Activated CD4-positive, alpha-beta T cell treated with anti-CD3 and anti-CD28 coated beads, Interleukin-2, amount 50 U/mL, for 16 hours (primary cell): ENCODE measurements at regions not wholly inside any gene's neighbourhood (a gene's known extent, or its start where the extent isn't known, plus 50 kb on each side); places are given as distances from the start of the nearest gene placed in this dataset.
A peak's percentile ranks its signal among the peaks of the same experiment; 100 is the strongest.

Source experiments
- DNase-seq: peaks from one replicate; pipeline ENCODE4 v3.0.0-alpha.2; 2020

- no peak for DNase-seq
These were observed 198.7 kb downstream of the IRS2 start for GRCh38 chr13:109587689-109588088.

DNA sequence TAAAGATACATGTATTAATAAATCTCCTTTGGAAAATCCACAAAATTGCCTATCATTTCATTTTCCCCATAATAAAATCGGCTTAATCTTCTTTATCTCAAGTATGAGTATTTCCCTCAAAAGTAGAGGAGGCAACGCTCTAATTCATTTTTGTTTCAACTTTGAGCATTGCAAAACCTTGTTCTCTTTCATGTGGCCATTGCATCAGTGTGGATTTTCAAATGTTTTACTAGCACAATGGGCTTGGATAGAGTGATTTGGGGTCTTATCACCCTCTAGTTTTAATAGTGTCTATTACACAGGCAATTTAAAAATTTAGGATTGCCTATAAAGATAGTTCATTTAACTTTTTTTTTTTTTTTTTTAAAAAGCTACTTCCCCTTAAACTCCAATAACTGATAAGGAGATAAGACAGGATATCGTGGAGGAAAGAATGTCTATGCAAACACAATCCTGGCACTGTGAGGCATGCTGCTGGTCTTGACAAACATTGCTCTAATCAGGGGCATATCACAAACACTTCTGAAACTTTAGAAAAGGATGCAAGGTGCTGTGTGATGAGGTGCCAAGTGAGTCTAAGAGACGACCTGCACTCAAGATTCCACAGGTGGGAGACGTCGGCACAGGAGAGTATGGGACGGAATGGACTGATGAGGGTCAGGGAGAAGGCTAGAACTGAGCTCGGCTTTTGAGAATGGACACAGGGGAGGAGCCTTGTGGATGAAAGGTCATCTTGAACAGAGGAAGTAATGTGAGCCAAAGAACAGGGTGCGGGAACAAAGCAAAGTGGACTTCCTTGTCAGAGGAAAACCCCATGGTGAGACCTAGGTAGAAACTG lies 199.7 kb downstream of the IRS2 start:
- DNase-seq, result no peak

DNA sequence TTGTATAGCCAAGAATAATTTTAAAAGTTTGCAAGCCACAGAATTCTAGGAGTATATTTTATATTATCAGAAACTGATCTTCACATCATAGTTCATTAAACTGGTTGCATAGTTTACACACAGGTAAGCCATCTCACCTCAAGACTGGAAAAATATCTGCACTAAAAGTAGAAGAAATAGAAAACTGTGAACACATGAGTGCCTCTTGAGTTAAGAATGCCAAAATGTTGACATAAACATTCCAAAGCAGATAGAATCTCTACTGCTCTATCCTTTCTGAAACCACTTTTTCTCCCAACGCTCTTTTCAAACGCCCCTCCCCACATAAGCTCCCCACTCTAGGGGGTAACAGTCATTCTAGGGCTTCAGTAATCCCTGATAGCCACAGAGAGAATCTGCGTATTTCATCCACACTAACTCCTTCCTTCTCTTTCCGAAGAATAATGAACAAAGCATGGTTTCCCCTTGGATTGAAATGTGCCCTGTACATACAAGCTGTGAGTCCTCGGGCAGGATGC lies 201.5 kb downstream of the IRS2 start:
- DNase-seq, result no peak

GRCh38 chr13:109577191-109577700 lies 209.1 kb downstream of the IRS2 start:
- no peak for DNase-seq

- DNase-seq, result no peak
These were observed 210.0 kb downstream of the IRS2 start for GRCh38 chr13:109576331-109576813.

GRCh38 chr13:109575821-109576220 lies 210.6 kb downstream of the IRS2 start:
- no peak for DNase-seq

DNA sequence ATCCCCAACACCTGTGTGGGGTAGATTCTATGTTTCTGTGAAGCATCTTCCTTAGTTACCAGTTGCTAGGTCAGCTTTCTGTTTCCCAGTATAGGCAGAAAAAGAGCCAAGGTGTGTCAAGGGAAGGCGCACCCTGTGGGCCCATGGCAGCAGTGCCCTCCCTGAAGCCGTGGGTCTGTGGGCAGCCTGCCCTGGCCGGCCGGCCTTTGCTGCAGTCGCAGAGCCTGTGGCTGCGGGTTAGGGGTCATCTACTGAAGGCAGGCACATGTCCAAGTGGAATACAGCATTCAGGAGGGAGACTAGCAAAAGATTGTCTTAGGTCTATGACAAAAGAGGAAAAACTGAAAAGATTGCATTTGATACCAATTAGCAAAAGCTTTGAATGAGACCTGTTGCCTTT lies 214.0 kb downstream of the IRS2 start:
- no peak for DNase-seq

GRCh38 chr13:109569958-109570711 lies 216.2 kb downstream of the IRS2 start:
- peak; percentile 53 for DNase-seq

- DNase-seq, result no peak
These were observed 218.0 kb downstream of the IRS2 start for GRCh38 chr13:109568339-109568818.

DNA sequence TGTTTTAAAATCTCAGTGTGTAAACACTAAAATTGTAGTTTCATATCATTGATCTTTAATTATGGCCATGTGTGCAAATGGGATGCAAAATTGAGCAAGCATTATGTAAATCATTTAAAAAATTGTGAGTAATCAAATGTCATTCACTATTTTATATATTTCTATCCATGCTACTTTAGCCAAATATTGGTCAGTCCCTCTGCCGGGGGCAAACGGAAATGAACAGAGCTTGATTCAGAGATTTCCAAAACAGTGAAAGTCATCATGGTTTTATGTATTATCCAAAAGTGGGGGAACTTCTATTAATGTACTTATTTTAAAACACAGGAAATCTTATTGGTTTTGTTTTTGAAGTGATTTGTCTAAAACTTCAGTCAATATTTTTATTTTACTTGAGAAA lies 219.1 kb downstream of the IRS2 start:
- DNase-seq, result no peak

DNA sequence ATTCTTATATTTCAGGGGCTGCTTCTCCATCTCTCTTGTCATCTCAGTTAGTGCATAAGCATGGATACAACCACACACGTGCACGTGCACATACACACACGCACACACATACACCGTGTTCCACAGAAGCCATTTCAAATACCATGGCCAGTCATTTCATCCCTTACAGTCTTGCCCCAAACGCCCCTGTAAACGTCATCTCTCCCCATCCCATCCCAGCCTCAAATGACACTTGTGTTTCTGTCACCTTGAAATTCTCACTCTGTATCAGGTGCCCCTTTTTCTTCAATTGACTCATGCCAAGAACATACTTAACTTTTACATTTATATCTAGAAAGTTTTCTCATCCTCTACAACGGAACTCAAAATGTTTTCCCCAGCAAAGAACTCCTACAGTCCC lies 220.5 kb downstream of the IRS2 start:
- DNase-seq, result peak; percentile 5

- DNase-seq, result no peak
These were observed 238.0 kb downstream of the IRS2 start for GRCh38 chr13:109548374-109548773.

DNA sequence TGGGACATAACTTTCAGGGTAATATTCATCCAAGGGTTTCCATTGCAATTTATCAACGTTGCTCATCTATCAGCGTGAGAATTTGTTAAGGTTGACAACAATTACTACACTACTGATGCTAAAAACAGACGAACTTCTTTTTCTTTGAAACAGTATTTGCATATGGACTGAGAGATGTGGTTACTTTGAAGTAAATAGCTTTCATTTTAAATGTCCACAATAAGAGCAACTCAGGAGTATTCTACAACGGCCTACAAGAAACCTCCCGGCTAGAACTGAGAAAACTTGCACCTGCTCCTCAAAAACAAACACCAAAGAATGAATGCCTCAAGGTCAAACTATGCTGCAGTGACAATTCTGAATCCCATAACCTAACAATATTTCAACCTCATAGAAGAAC lies 238.4 kb downstream of the IRS2 start:
- no peak for DNase-seq

DNA sequence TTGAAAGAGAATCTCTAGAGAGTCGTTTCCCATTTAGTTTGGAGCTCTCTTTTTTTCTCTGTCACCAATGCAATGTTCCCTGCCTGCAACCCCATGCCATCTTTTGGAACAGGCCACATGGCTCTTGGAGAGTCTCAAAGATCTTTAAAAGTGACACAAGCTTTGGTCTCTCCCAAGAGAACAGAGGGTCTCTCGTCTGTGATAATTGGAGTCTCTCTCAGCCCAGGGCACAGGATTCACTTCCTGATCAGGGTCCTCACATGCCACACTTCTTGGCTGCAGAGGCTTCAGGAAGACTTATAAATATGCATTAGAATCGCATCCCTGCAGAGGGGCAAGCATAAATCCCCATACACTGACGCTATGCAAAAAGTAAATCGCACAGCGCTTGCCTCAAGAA lies 240.5 kb downstream of the IRS2 start:
- no peak for DNase-seq

DNA sequence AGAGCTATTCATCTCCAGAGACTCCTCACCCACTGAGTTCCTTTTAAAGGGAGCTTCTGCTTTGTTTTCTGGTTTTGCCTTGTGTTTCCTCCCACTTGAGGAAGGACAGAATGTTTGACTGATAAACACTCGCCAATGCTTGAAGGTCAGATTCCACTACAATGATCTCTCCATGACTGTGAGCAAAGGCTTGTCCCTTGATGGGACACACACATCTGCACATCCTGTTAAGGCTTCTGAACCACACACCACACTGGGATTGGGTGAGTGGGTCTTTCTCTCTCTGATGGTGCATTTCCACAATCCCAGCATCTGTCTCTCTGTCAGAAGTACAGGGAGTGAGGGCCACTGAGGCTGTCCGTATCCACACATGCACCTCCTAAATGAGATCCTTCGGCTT lies 245.3 kb downstream of the IRS2 start:
- no peak for DNase-seq

GRCh38 chr13:109537584-109537983 lies 248.8 kb downstream of the IRS2 start:
- DNase-seq, result no peak

DNA sequence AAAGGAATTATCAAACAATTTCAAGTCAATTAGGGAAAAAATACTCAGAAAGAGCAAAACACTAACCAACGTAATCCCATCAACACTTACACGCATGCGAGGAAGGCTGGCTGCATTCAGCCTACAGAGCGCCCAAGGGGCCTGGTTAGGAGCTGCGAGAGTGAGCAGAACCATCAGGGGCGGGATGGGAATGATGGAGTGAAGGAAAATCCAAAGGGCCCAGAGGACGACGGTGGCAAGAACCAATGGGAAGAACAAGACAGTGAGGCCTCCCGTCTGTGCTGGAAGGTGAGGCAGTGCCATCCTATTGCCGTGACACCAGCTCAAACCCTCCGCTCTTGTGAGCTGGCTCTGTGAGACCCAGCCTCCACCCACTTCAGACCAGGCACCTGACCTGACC lies 253.0 kb downstream of the IRS2 start:
- DNase-seq, result no peak

DNA sequence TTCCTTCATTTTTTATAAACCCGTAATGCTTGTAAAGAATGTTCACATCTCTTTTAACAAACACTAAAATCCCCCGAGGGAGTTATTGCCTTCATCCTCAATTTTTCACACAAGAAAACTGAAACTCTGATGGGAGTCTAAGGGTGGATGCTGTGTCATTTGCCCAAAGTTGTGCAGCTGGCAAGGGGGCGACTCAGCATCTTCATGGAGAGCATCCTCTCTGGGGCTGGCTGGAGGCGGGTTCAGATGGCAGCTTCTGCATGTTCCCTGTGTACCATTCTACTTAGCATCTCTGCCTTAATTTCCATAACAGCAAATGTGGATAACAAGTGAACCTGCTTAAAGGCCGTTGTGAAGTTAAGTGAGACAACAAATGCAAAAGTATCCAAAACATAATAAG lies 256.4 kb downstream of the IRS2 start:
- no peak for DNase-seq

GRCh38 chr13:109521719-109522118 lies 264.7 kb downstream of the IRS2 start:
- no peak for DNase-seq

DNA sequence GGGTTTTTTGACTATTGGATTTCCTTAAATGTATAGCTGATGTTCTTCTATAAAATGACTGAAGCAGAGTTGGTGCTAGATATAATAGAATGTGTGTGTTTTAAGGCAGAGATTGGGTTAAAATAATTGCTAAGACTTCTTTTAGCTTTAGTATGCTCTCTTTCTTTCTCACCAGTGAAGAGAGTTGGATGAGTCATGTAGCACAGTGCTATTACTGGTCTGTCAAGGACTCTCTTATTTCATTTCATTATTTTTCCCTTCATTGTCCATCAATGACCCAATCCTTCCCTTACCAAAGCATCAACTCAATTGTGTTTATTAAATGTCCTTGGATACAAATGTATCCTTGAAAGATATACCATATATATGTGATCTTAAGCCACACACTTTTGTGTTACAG lies 268.9 kb downstream of the IRS2 start:
- DNase-seq, result no peak

DNA sequence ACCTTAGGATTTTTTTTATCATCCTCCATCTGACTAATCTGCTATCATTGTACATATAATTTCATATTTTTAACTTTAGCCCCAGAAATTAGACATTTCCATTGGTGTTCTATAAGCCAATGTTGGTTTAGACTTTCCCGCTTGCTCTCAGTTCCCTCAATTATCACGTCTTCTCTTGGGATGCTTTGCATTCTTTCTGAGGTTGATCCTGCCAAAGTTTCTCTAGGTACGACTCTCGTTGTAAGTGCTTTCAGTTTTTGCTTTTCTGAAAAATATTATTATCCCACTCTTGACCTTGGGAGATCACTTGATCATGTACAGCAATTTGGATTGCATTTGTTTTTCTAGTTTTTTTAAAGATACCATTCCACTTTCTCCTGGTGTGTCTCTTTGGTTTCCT lies 270.2 kb downstream of the IRS2 start:
- DNase-seq, result no peak

GRCh38 chr13:109510013-109510412 lies 276.4 kb downstream of the IRS2 start:
- DNase-seq, result no peak

DNA sequence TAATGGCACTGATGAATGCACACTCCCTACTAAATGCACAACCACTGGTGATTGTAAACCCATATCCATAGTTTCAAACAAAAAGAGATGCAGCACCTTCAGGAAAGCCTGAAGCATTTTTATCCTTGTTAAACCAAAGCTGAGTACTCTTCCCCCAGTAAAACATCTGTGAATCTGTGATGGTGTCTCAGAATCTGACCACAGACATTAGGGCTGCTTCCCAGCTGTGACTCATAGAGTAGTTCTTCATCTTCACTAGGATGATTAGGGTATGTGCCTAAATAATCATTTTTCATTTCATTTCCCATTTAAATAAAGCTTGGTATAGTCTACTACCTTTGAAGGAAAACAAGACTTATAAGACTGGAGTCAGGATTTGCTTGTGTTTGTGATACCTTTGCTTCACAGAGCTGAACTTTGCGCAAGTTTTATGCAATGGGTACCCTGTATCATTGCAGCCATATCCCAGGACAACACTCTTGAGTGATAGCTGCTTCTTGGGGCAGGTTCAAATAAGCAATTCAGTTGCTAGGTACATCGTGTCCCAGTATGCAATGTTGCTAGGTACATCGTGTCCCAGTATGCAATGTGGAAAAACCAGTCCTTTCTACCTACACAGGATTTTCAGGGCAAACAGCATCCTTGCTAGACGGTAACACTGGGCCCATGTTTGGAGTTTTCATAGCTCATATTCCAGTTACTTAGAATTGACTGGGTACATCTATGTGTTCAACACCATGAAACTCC lies 277.1 kb downstream of the IRS2 start:
- DNase-seq, result no peak
